ENCODE measurements at regions not wholly inside any gene's neighbourhood (a gene's known extent, or its start where the extent isn't known, plus 50 kb on each side); places are given as distances from the start of the nearest gene placed in this dataset.

GRCh38 chr3:148331081-148331846 is 366.4 kb upstream of the AGTR1 start:
- no peak for DNase-seq

GRCh38 chr3:148332509-148332908 is 365.2 kb upstream of the AGTR1 start:
- DNase-seq, result no peak

GRCh38 chr3:148333091-148333490 is 364.6 kb upstream of the AGTR1 start:
- no peak for DNase-seq

- no peak for DNase-seq
Observed at GRCh38 chr3:148335612-148336011, 362.1 kb upstream of the AGTR1 start.

GRCh38 chr3:148343416-148343815 is 354.3 kb upstream of the AGTR1 start:
- no peak for DNase-seq

- no peak for DNase-seq
Observed at GRCh38 chr3:148344521-148344920, 353.2 kb upstream of the AGTR1 start.

- no peak for DNase-seq
Observed at GRCh38 chr3:148360051-148360450, 337.7 kb upstream of the AGTR1 start.

GRCh38 chr3:148366743-148367410 is 330.8 kb upstream of the AGTR1 start:
- no peak for DNase-seq

- DNase-seq, result no peak
Observed at GRCh38 chr3:148367756-148368155, 329.9 kb upstream of the AGTR1 start.

GRCh38 chr3:148369381-148369780 is 328.3 kb upstream of the AGTR1 start:
- no peak for DNase-seq

GRCh38 chr3:148372206-148372875 is 325.4 kb upstream of the AGTR1 start:
- DNase-seq, result no peak

GRCh38 chr3:148373961-148374360 is 323.7 kb upstream of the AGTR1 start:
- DNase-seq, result no peak

- DNase-seq, result no peak
Observed at GRCh38 chr3:148379763-148380382, 317.8 kb upstream of the AGTR1 start.

GRCh38 chr3:148381051-148381450 is 316.7 kb upstream of the AGTR1 start:
- DNase-seq, result no peak

- DNase-seq, result no peak
Observed at GRCh38 chr3:148389916-148390315, 307.8 kb upstream of the AGTR1 start.

GRCh38 chr3:148395821-148396220 is 301.9 kb upstream of the AGTR1 start:
- DNase-seq, result no peak

- DNase-seq, result no peak
Observed at GRCh38 chr3:148400754-148401153, 296.9 kb upstream of the AGTR1 start.

GRCh38 chr3:148408667-148409066 is 289.0 kb upstream of the AGTR1 start:
- DNase-seq, result no peak

- no peak for DNase-seq
Observed at GRCh38 chr3:148420242-148420641, 277.5 kb upstream of the AGTR1 start.

- no peak for DNase-seq
Observed at GRCh38 chr3:148428862-148429605, 268.7 kb upstream of the AGTR1 start.

GRCh38 chr3:148433665-148434064 is 264.0 kb upstream of the AGTR1 start:
- no peak for DNase-seq

GRCh38 chr3:148435534-148435933 is 262.2 kb upstream of the AGTR1 start:
- DNase-seq, result no peak
